Neural cell (in vitro differentiated cells): ENCODE measurements at regions not wholly inside any gene's neighbourhood (a gene's known extent, or its start where the extent isn't known, plus 50 kb on each side); places are given as distances from the start of the nearest gene placed in this dataset.

Source experiments
- H2AFZ ChIP-seq: fragments of 200-600, 300-800 bp; sonication (generic), shearing (Covaris generic); 2 replicates; pipeline ENCODE4 v1.6.0; 2014; ENCODE audit warnings: low read depth, mild to moderate bottlenecking, antibody characterized with exemption, low read length, moderate library complexity
- H3F3A ChIP-seq: fragments of 200-600 bp; shearing (Covaris generic); 2 replicates; pipeline ENCODE4 v1.6.1; 2016; ENCODE audit warnings: mild to moderate bottlenecking, moderate library complexity, mixed read lengths, antibody characterized with exemption, low read length; ENCODE audit not compliant: insufficient read depth, poor library complexity, severe bottlenecking
- H3K27ac ChIP-seq: fragments of 200-600, 300-800 bp; sonication (generic), shearing (Covaris generic); 2 replicates; pipeline ENCODE4 v1.5.1; 2014; ENCODE audit warnings: mild to moderate bottlenecking, low read length, moderate library complexity
- H3K27me3 ChIP-seq: fragments of 300-800, 200-600 bp; sonication (generic), shearing (Covaris generic); 2 replicates; pipeline ENCODE4 v1.6.0; 2014; ENCODE audit warnings: mild to moderate bottlenecking, low read depth, low read length, moderate library complexity; ENCODE audit not compliant: insufficient read depth
- H3K36me3 ChIP-seq: fragments of 300-800, 200-600 bp; sonication (generic), shearing (Covaris generic); 2 replicates; pipeline ENCODE4 v1.5.1; 2014; ENCODE audit warnings: mild to moderate bottlenecking, antibody characterized with exemption, low read length, moderate library complexity; ENCODE audit not compliant: insufficient read depth
- H3K4me2 ChIP-seq: fragments of 300-800, 200-600 bp; sonication (generic), shearing (Covaris generic); 2 replicates; pipeline ENCODE4 v1.6.0; 2014; ENCODE audit warnings: mild to moderate bottlenecking, low read length
- H3K4me3 ChIP-seq: fragments of 300-800, 200-600 bp; sonication (generic), shearing (Covaris generic); 2 replicates; pipeline ENCODE4 v1.5.1; 2014; ENCODE audit warnings: mild to moderate bottlenecking, low read length, moderate library complexity
- H3K79me2 ChIP-seq: fragments of 200-600 bp; shearing (Covaris generic); replicated peaks from 2 replicates; pipeline ENCODE4 v1.6.0; 2014; ENCODE audit warnings: mild to moderate bottlenecking, low read length, moderate library complexity; ENCODE audit not compliant: insufficient read depth
- H3K9ac ChIP-seq: fragments of 300-800, 200-600 bp; sonication (generic), shearing (Covaris generic); 2 replicates; pipeline ENCODE4 v1.6.1; 2016; ENCODE audit warnings: mild to moderate bottlenecking, low read length, mixed read lengths
- H3K9me2 ChIP-seq: fragments of 200-600 bp; shearing (Covaris generic); 2 replicates; pipeline ENCODE4 v1.6.1; 2016; ENCODE audit warnings: mild to moderate bottlenecking, low read length, mixed read lengths; ENCODE audit not compliant: insufficient read depth
- H3K9me3 ChIP-seq: fragments of 200-600, 300-800 bp; sonication (generic), shearing (Covaris generic); 2 replicates; pipeline ENCODE4 v1.6.1; 2016; ENCODE audit warnings: mild to moderate bottlenecking, mixed run types, low read length, moderate library complexity, mixed read lengths
- H4K20me1 ChIP-seq: fragments of 200-600 bp; shearing (Covaris generic); 2 replicates; pipeline ENCODE4 v1.6.1; 2016; ENCODE audit warnings: mild to moderate bottlenecking, mixed run types; ENCODE audit not compliant: insufficient read depth
- EP300 ChIP-seq: fragments of 450-650 bp; conservative IDR thresholded peaks from 2 replicates; pipeline ENCODE4 v1.6.1; 2014; ENCODE audit warnings: antibody characterized with exemption, mild to moderate bottlenecking, moderate library complexity; ENCODE audit not compliant: poor library complexity, severe bottlenecking
- EZH2 ChIP-seq: fragments of 200-600, 300-800 bp; shearing (Covaris generic), sonication (generic); IDR thresholded peaks from 2 replicates; pipeline ENCODE4 v1.6.1; 2014; ENCODE audit warnings: antibody characterized with exemption, low read length, borderline replicate concordance, mild to moderate bottlenecking; ENCODE audit not compliant: insufficient read depth, poor library complexity, severe bottlenecking
- MXI1 ChIP-seq: fragments of 450-650 bp; conservative IDR thresholded peaks from 2 replicates; pipeline ENCODE4 v1.6.1; 2014; ENCODE audit warnings: antibody characterized with exemption, mild to moderate bottlenecking; ENCODE audit not compliant: poor library complexity, severe bottlenecking
- POLR2AphosphoS5 ChIP-seq: IDR thresholded peaks from 2 replicates; pipeline ENCODE4 v1.6.1; 2012
- RAD21 ChIP-seq: fragments of 450-650 bp; conservative IDR thresholded peaks from 2 replicates; pipeline ENCODE4 v1.6.1; 2014; ENCODE audit warnings: antibody characterized with exemption, mild to moderate bottlenecking, moderate library complexity
- SMC3 ChIP-seq: fragments of 450-650 bp; conservative IDR thresholded peaks from 2 replicates; pipeline ENCODE4 v1.6.1; 2014; ENCODE audit warnings: antibody characterized with exemption, mild to moderate bottlenecking, moderate library complexity; ENCODE audit not compliant: poor library complexity
- TAF1 ChIP-seq: IDR thresholded peaks from 2 replicates; pipeline ENCODE4 v1.6.1; 2012; ENCODE audit warnings: low read depth
- TF ChIP-seq, protein P1 (sequence below): IDR thresholded peaks from 2 replicates; pipeline ENCODE4 v1.6.1; 2012; ENCODE audit warnings: borderline replicate concordance
- TF ChIP-seq, protein P2 (sequence below): fragments of 450-650 bp; IDR thresholded peaks from 2 replicates; pipeline ENCODE4 v1.5.1; 2014; ENCODE audit warnings: antibody characterized with exemption, mild to moderate bottlenecking, moderate library complexity; ENCODE audit not compliant: poor library complexity, severe bottlenecking

DNA sequence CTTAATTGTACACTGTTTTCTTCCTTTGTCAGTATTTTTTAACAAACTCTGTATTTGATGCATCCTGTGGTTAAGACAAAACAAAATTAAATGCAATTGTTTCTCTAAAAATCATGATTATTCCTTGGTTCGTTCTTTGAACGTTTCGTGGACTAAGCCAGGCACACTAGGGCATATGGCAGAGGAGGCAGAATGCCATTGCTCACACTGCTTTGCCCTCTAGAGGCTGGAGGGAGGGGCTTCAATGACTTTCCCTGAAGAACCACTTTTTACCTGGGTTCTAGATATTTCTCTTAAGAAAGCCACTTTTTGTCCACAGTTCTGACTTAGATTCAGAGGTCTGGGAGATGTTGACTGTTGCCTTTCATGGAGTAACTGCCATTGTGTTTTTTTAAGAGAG lies 236.2 kb upstream of the ADAMTSL1 start:
- TF ChIP-seq EZH2 (no peak), MXI1 (no peak), POLR2AphosphoS5 (no peak), TAF1 (no peak), RAD21 (no peak), SMC3 (no peak), EP300 (no peak)
- TF ChIP-seq, protein P1, sequence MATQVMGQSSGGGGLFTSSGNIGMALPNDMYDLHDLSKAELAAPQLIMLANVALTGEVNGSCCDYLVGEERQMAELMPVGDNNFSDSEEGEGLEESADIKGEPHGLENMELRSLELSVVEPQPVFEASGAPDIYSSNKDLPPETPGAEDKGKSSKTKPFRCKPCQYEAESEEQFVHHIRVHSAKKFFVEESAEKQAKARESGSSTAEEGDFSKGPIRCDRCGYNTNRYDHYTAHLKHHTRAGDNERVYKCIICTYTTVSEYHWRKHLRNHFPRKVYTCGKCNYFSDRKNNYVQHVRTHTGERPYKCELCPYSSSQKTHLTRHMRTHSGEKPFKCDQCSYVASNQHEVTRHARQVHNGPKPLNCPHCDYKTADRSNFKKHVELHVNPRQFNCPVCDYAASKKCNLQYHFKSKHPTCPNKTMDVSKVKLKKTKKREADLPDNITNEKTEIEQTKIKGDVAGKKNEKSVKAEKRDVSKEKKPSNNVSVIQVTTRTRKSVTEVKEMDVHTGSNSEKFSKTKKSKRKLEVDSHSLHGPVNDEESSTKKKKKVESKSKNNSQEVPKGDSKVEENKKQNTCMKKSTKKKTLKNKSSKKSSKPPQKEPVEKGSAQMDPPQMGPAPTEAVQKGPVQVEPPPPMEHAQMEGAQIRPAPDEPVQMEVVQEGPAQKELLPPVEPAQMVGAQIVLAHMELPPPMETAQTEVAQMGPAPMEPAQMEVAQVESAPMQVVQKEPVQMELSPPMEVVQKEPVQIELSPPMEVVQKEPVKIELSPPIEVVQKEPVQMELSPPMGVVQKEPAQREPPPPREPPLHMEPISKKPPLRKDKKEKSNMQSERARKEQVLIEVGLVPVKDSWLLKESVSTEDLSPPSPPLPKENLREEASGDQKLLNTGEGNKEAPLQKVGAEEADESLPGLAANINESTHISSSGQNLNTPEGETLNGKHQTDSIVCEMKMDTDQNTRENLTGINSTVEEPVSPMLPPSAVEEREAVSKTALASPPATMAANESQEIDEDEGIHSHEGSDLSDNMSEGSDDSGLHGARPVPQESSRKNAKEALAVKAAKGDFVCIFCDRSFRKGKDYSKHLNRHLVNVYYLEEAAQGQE, result no peak
- TF ChIP-seq, protein P2, sequence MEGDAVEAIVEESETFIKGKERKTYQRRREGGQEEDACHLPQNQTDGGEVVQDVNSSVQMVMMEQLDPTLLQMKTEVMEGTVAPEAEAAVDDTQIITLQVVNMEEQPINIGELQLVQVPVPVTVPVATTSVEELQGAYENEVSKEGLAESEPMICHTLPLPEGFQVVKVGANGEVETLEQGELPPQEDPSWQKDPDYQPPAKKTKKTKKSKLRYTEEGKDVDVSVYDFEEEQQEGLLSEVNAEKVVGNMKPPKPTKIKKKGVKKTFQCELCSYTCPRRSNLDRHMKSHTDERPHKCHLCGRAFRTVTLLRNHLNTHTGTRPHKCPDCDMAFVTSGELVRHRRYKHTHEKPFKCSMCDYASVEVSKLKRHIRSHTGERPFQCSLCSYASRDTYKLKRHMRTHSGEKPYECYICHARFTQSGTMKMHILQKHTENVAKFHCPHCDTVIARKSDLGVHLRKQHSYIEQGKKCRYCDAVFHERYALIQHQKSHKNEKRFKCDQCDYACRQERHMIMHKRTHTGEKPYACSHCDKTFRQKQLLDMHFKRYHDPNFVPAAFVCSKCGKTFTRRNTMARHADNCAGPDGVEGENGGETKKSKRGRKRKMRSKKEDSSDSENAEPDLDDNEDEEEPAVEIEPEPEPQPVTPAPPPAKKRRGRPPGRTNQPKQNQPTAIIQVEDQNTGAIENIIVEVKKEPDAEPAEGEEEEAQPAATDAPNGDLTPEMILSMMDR, result no peak
- Histone ChIP-seq H4K20me1 (no peaks in the 10 kb centered on the region), H3K9ac (no peak overlapping the region), H3K4me3 (no peak overlapping the region), H3K4me2 (no peak overlapping the region), H3K9me3 (no peaks in the 10 kb centered on the region), H3K9me2 (no peaks in the 10 kb centered on the region), H3K27me3 (no peaks in the 10 kb centered on the region), H2AFZ (no peak overlapping the region), H3K36me3 (no peaks in the 10 kb centered on the region), H3F3A (no peaks in the 10 kb centered on the region), H3K79me2 (no peaks in the 10 kb centered on the region), H3K27ac (no peak overlapping the region)

DNA sequence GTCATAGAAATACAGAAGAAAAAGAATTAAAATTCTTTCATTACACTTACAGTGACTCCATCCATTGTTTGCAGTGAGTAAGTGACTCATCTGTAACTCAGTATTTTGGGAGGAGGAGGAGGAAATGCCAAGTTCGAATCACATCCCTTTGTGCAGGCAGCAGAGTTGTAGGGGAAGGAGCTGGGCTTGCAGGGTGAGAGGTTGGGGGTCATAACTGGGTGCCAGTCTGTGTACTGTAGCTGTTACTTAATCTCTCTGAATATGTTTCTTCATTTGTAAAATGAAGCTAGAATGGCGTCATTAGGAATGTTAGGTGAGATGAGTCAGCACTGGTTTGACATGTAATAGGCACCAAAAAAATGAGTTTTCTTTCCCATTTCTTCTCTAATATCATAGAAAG lies 235.7 kb upstream of the ADAMTSL1 start:
- no peaks in the 10 kb centered on the region for H3K36me3 ChIP-seq
- no peak overlapping the region for H3K9ac ChIP-seq
- no peaks in the 10 kb centered on the region for H3K79me2 ChIP-seq
- no peak overlapping the region for H3K27ac ChIP-seq
- no peak overlapping the region for H3K4me2 ChIP-seq
- no peak overlapping the region for H3K4me3 ChIP-seq
- H3K9me2 ChIP-seq, result no peaks in the 10 kb centered on the region
- TF ChIP-seq POLR2AphosphoS5 (no peak), SMC3 (no peak)
- TF ChIP-seq, protein P1, result no peak
- no peaks in the 10 kb centered on the region for H3K27me3 ChIP-seq
- no peaks in the 10 kb centered on the region for H3K9me3 ChIP-seq
- H3F3A ChIP-seq, result no peaks in the 10 kb centered on the region
- no peak overlapping the region for H2AFZ ChIP-seq
- no peaks in the 10 kb centered on the region for H4K20me1 ChIP-seq
